ENCODE measurements at regions not wholly inside any gene's neighbourhood (a gene's known extent, or its start where the extent isn't known, plus 50 kb on each side); places are given as distances from the start of the nearest gene placed in this dataset.
"Not testable (repeated sequence)": the region's sequence is repeated elsewhere in the genome, so short reads cannot be mapped to it uniquely, and the experiment has no call there.

DNA sequence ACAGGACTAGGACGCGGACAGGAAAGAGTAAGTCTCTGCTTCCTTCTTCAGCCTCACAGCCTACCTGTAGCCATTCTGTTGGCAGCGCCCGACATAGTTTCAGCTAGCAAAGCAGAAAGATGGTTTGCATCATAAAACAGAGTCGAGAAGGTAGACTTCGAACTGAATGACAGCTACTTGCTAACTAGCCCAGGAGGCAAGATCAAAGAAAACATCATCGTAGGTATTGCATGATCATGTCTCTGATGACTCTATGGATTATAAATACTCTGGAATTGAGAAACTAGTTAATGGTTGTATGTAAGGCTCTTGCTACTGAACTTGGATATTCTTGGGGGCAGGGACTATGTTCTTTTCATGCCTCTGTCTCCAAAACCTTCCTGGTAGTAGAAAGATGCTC lies 333.1 kb upstream of the KLF3 start:
- no peaks in the 10 kb centered on the region for H3K9me3 ChIP-seq (ENCODE audit: low read depth)
- H3K27ac ChIP-seq, result no peak overlapping the region
- TF ChIP-seq, protein P1, sequence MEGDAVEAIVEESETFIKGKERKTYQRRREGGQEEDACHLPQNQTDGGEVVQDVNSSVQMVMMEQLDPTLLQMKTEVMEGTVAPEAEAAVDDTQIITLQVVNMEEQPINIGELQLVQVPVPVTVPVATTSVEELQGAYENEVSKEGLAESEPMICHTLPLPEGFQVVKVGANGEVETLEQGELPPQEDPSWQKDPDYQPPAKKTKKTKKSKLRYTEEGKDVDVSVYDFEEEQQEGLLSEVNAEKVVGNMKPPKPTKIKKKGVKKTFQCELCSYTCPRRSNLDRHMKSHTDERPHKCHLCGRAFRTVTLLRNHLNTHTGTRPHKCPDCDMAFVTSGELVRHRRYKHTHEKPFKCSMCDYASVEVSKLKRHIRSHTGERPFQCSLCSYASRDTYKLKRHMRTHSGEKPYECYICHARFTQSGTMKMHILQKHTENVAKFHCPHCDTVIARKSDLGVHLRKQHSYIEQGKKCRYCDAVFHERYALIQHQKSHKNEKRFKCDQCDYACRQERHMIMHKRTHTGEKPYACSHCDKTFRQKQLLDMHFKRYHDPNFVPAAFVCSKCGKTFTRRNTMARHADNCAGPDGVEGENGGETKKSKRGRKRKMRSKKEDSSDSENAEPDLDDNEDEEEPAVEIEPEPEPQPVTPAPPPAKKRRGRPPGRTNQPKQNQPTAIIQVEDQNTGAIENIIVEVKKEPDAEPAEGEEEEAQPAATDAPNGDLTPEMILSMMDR (IDR thresholded peaks at IDR 0.05; ENCODE audit: low read depth, low read length), result no peak
- no peak for DNase-seq (ENCODE audit: low read depth in 1 of 2, low spot score in 1 of 2)
- H3K4me1 ChIP-seq (ENCODE audit: low read depth), result peaks cover 26% of the 10 kb centered on the region
- H3K36me3 ChIP-seq, result no peaks in the 10 kb centered on the region
- no peak overlapping the region for H3K4me3 ChIP-seq
- H3K27me3 ChIP-seq, result no peaks in the 10 kb centered on the region

DNA sequence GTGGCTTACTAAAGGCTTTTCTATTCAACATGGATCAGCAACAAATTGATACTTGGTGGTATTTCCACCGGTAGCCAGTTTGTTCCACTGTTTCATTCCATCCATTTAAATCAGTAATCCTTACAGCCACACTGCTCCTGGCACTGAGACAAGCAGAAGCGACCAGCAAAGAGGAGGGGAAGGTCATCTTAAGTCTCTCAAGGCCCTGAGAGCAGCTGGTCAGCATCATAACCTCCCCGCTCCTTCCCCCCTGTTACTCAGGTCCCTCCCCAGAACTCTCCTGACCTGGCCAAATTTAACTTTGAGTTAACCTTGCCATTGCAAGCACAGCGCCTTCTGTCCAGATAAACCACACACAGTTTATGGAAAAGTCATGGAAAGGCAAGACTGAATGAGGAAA lies 331.3 kb upstream of the KLF3 start:
- Histone ChIP-seq H3K36me3 (no peaks in the 10 kb centered on the region), H3K4me1 (ENCODE audit: low read depth) (peaks cover 26% of the 10 kb centered on the region), H3K9me3 (ENCODE audit: low read depth) (no peaks in the 10 kb centered on the region), H3K27me3 (no peaks in the 10 kb centered on the region), H3K27ac (no peak overlapping the region), H3K4me3 (no peak overlapping the region)
- TF ChIP-seq, protein P1 (IDR thresholded peaks at IDR 0.05; ENCODE audit: low read depth, low read length), result no peak
- peak in 1 of 2 donors; percentile 46 for DNase-seq (ENCODE audit: low read depth in 1 of 2, low spot score in 1 of 2)

DNA sequence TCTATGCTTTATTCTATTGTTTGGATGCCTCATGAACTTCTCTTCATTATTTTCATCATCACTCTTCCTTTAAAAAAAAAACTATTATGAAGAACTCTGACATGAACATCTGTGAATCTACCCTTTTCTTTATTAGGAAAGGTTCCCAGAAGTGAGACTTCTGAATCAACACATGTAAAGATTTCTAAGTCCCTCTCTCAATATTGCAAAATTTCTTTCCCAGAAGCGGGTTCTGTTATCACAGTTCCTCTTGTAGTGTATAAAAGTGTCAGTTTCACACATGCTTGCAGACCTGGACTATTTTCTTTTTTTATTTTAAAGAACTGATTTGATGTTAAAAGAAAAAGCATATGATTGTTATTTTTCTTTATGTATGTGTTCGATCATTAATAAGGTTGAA lies 330.8 kb upstream of the KLF3 start:
- Histone ChIP-seq H3K27me3 (no peaks in the 10 kb centered on the region), H3K4me3 (no peak overlapping the region), H3K4me1 (ENCODE audit: low read depth) (peaks cover 26% of the 10 kb centered on the region), H3K27ac (no peak overlapping the region), H3K36me3 (no peaks in the 10 kb centered on the region), H3K9me3 (ENCODE audit: low read depth) (no peaks in the 10 kb centered on the region)
- TF ChIP-seq, protein P1 (IDR thresholded peaks at IDR 0.05; ENCODE audit: low read depth, low read length), result no peak
- peak in 1 of 2 donors; percentile 76 for DNase-seq (ENCODE audit: low read depth in 1 of 2, low spot score in 1 of 2)

DNA sequence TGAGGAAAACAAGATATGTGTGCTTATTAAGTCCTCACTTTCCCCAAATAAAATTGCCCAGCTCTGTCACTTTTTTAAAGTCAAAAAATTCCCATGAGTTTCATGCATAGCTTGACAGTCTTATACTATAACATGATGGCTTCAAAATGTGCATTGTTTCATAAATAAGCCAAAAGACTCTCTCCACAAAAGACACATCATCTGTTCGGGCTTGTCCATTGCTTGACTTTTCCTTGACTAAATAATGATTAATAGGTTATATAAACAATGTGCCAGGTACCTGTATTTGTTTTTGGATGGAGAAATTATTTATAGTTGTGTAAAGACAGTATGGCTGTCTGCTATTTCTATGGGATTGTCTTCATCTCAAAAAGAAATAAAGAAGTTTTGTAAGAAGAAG lies 329.2 kb upstream of the KLF3 start:
- TF ChIP-seq, protein P1 (IDR thresholded peaks at IDR 0.05; ENCODE audit: low read depth, low read length), result no peak
- H3K4me1 ChIP-seq (ENCODE audit: low read depth), result peaks cover 26% of the 10 kb centered on the region
- H3K36me3 ChIP-seq, result no peaks in the 10 kb centered on the region
- H3K27ac ChIP-seq, result no peak overlapping the region
- DNase-seq (ENCODE audit: low read depth in 1 of 2, low spot score in 1 of 2), result no peak
- no peak overlapping the region for H3K4me3 ChIP-seq
- H3K27me3 ChIP-seq, result no peaks in the 10 kb centered on the region
- no peaks in the 10 kb centered on the region for H3K9me3 ChIP-seq (ENCODE audit: low read depth)

DNA sequence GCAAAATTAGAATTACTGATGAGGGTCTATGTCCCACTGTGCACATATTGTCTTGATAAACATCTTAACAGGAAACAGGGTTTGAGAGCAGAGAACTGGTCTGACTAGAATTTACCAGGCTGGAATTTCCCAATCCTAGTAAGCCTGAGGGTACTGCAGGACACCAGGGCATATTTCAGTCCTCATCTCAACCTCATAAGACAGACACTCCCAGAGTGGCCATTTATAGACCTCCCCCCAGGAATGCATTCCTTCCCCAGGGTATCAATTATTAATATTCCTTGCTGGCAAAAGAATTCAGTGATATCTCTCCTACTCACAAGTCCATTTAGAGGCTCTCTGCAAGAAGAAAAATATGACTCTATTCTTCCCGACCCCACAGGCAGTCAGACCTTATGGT lies 325.1 kb upstream of the KLF3 start:
- H3K36me3 ChIP-seq; H3K4me1 ChIP-seq (ENCODE audit: low read depth); H3K9me3 ChIP-seq (ENCODE audit: low read depth); DNase-seq (ENCODE audit: low read depth in 1 of 2, low spot score in 1 of 2); H3K27ac ChIP-seq; H3K4me3 ChIP-seq; H3K27me3 ChIP-seq: not testable (repeated sequence)

DNA sequence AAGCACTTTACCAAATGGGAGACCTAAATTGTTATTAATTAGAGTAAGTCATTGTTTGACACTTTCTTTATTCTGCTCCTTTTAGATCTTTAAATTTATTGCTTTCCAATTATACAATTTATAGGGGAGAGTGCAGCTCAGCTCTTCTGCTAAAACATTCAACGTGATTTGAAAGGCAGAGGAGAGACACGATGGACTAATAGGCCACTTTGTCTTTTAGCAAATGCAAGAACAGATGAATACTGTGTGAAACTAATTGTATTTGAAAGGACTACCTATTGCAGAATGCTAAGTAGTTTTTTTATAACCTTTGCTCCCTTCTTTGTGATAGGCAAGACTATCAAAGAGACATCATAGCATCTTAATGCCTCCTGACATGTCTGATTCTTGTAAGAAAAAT lies 320.4 kb upstream of the KLF3 start:
- H3K9me3 ChIP-seq (ENCODE audit: low read depth), result no peaks in the 10 kb centered on the region
- H3K27ac ChIP-seq, result no peak overlapping the region
- H3K4me1 ChIP-seq (ENCODE audit: low read depth), result no peaks in the 10 kb centered on the region
- H3K27me3 ChIP-seq, result no peaks in the 10 kb centered on the region
- no peak for DNase-seq (ENCODE audit: low read depth in 1 of 2, low spot score in 1 of 2)
- TF ChIP-seq, protein P1 (IDR thresholded peaks at IDR 0.05; ENCODE audit: low read depth, low read length), result no peak
- no peaks in the 10 kb centered on the region for H3K36me3 ChIP-seq
- no peak overlapping the region for H3K4me3 ChIP-seq
